Duodenal mucosa (tissue), 2 donors: ENCODE measurements at regions not wholly inside any gene's neighbourhood (a gene's known extent, or its start where the extent isn't known, plus 50 kb on each side); places are given as distances from the start of the nearest gene placed in this dataset.

Experiments used
- H3K27ac ChIP-seq: one replicate; pipeline ENCODE4 v1.7.0; 2013; ENCODE audit warnings: low read depth, low read length
- H3K27me3 ChIP-seq, 2 donors: one replicate each; pipeline ENCODE4 v1.7.0; 2013; ENCODE audit warnings: low read length in 2 of 2, control low read depth in 1 of 2; ENCODE audit not compliant: insufficient read depth in 2 of 2, control insufficient read depth in 1 of 2
- H3K36me3 ChIP-seq, 2 donors: one replicate each; pipeline ENCODE4 v1.7.0; 2013; ENCODE audit warnings: low read length in 2 of 2, control low read depth in 1 of 2; ENCODE audit not compliant: insufficient read depth in 2 of 2, control insufficient read depth in 1 of 2
- H3K4me1 ChIP-seq, 2 donors: one replicate each; pipeline ENCODE4 v1.7.0; 2013; ENCODE audit warnings: low read length in 2 of 2, control low read depth in 1 of 2; ENCODE audit not compliant: insufficient read depth in 2 of 2, control insufficient read depth in 1 of 2
- H3K4me3 ChIP-seq, 2 donors: one replicate each; pipeline ENCODE4 v1.7.0; 2013; ENCODE audit warnings: low read length in 2 of 2, low read depth in 1 of 2
- H3K9ac ChIP-seq, 2 donors: one replicate each; pipeline ENCODE4 v1.7.0; 2013; ENCODE audit warnings: low read length in 2 of 2, low read depth in 1 of 2
- H3K9me3 ChIP-seq, 2 donors: one replicate each; pipeline ENCODE4 v1.7.0; 2013; ENCODE audit warnings: low read length in 2 of 2, control low read depth in 1 of 2; ENCODE audit not compliant: control insufficient read depth in 1 of 2

DNA sequence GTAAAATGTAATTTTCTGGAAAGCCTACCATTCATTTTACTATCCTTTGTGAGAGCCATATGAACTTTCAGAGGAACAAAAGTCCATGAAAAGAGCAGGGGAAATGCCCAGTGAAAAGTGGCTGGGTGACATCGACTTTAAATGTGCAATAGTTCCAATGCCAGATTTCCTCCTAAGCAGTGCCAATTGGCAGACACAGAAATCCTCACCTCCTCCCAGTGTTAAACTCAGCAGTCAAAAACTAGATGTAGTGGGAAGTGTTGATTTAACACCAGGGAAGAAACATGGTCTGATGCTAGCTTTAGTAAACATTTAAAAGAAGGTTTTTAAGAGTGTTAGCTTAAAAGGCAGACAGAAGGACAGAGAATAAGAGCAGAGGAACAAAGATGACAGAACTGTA lies 2055.2 kb downstream of the MAT2B start:
- Histone ChIP-seq H3K9me3 (no peaks in the 10 kb centered on the region), H3K27me3 (no peaks in the 10 kb centered on the region), H3K9ac (no peak overlapping the region), H3K4me3 (no peak overlapping the region), H3K36me3 (no peaks in the 10 kb centered on the region), H3K27ac (no peak overlapping the region), H3K4me1 (no peaks in the 10 kb centered on the region)

DNA sequence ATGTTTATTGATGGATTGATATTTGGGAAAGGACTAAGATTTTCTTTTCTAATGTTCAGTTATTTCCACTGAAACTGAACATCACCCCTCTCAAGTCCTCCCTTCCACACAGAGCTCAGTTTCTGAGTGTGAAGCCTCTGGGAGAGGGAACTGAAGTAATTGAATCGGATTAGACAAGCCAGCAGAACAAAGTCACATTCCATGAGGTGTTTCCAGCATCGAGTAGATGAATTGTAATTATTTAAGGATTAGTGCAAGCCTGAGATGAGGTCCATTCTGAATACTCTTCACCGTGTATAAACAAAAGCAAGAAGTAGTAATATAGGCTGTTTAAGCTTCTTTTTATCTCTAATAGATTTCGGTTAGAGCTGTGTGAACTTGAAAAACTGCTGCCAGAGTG lies 2060.5 kb downstream of the MAT2B start:
- Histone ChIP-seq H3K4me3 (no peak overlapping the region), H3K4me1 (no peaks in the 10 kb centered on the region), H3K27ac (no peak overlapping the region), H3K36me3 (no peaks in the 10 kb centered on the region), H3K27me3 (no peaks in the 10 kb centered on the region), H3K9me3 (no peaks in the 10 kb centered on the region), H3K9ac (no peak overlapping the region)

DNA sequence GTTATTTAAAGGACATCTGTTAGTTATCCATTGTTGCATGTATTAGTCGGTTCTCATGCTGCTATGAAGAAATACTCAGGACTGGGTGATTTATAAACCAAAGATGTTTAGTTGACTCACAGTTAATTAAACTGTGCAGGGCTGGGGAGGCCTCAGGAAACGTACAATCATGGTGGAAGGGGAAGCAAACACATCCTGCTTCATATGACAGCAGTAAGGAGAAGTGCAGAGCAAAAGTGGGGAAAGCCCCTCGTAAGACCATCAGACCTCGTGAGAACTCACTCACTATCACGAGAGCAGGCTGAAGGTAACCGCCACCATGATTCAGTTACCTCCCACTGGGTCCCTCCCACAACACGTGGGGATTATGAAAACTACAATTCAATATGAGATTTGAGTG lies 2064.1 kb downstream of the MAT2B start:
- no peak overlapping the region for H3K4me3 ChIP-seq
- no peaks in the 10 kb centered on the region for H3K4me1 ChIP-seq
- no peaks in the 10 kb centered on the region for H3K27me3 ChIP-seq
- H3K36me3 ChIP-seq: no peaks in the 10 kb centered on the region
- H3K27ac ChIP-seq: no peak overlapping the region
- H3K9ac ChIP-seq: no peak overlapping the region
- no peaks in the 10 kb centered on the region for H3K9me3 ChIP-seq

DNA sequence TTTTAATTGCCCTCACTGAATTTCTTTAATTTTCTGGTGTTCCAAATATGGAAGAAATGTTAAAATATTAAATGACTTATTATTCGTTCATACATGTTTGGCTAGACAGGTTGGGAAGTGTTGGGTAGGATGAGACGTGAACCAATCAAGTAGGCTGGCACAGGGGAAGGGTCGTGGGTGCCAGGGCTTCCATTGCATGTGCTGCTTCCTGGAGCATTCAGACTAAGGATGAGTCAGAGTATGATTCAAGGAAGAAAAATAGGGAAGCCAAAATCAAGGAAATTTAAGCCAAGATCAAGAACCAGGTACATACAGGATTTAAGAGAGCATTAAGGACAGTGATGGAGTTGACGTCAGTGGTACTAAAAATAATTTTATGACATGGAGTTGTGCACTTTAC lies 2068.0 kb downstream of the MAT2B start:
- H3K9ac ChIP-seq: no peak overlapping the region
- no peaks in the 10 kb centered on the region for H3K4me1 ChIP-seq
- no peaks in the 10 kb centered on the region for H3K27me3 ChIP-seq
- no peaks in the 10 kb centered on the region for H3K9me3 ChIP-seq
- no peak overlapping the region for H3K27ac ChIP-seq
- no peak overlapping the region for H3K4me3 ChIP-seq
- no peaks in the 10 kb centered on the region for H3K36me3 ChIP-seq

DNA sequence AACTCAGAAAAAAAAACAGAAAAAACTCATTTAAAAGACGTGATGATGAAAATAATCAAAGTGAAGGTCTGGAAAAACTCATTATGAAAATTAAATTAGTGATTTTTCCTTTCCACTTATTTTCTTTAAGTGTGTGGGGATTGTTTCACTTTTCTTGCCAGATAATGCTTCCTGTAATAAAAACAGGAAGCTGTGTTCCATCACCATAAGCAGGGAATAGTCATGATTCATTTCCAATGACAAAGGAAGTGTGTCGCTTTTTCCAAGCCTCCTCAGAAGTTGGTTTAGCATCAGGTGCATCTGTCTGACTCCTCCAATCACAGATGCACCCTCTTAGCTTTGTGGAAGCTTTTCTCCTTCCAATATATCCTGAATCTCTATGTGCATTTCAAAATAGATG lies 2068.7 kb downstream of the MAT2B start:
- Histone ChIP-seq H3K27me3 (no peaks in the 10 kb centered on the region), H3K27ac (no peak overlapping the region), H3K36me3 (no peaks in the 10 kb centered on the region), H3K4me3 (no peak overlapping the region), H3K9ac (no peak overlapping the region), H3K4me1 (no peaks in the 10 kb centered on the region), H3K9me3 (no peaks in the 10 kb centered on the region)

DNA sequence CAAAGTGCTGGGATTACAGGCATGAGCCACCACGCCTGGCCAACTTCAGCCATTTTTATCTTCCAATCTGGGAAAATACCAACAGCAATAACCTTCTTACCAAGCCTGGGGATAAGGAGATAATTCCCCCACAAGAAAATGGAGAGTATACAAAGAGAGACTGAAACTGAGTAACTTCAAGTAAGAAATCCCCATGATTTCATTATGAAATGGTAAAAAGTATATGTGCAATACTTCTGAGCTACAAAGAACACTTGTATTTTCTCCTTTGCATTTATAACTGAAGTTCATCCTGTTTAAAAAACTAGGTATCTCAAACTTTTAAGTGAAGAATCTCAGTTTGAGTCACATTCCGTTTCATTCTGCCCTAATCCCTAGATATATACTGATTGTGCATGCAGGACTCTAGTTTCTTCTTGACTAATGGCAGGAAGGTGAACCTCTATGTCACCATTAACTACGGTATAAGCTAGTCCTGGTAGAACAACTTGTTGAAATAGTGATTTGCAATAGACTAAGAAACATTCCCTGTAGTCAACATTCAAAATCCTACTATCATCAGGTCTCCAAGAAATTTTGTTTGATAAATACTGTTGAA lies 2071.4 kb downstream of the MAT2B start:
- H3K9ac ChIP-seq: no peak overlapping the region
- no peak overlapping the region for H3K4me3 ChIP-seq
- no peaks in the 10 kb centered on the region for H3K9me3 ChIP-seq
- no peaks in the 10 kb centered on the region for H3K36me3 ChIP-seq
- H3K27me3 ChIP-seq: no peaks in the 10 kb centered on the region
- H3K4me1 ChIP-seq: no peaks in the 10 kb centered on the region
- no peak overlapping the region for H3K27ac ChIP-seq

DNA sequence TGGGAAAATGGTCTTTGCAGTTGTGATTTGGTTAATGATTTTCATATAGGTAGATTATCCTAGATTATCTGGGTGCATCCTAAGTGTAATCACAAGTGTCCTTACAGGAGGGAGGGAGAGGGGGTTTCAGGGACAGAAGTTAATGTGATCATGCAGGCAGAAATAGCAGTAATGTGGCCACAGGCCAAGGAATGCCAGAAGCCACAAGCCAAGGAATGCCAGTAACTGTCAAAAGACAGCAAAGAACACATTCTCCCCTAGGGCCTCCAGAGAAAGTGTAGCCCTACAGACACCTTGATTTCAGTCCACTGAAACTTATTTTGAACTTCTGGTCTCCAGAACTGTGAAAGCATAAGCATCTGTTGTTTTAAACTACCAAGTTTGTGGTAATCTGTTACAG lies 2074.5 kb downstream of the MAT2B start:
- Histone ChIP-seq H3K9ac (no peak overlapping the region), H3K4me1 (no peaks in the 10 kb centered on the region), H3K9me3 (no peaks in the 10 kb centered on the region), H3K27me3 (no peaks in the 10 kb centered on the region), H3K27ac (no peak overlapping the region), H3K36me3 (no peaks in the 10 kb centered on the region), H3K4me3 (no peak overlapping the region)

DNA sequence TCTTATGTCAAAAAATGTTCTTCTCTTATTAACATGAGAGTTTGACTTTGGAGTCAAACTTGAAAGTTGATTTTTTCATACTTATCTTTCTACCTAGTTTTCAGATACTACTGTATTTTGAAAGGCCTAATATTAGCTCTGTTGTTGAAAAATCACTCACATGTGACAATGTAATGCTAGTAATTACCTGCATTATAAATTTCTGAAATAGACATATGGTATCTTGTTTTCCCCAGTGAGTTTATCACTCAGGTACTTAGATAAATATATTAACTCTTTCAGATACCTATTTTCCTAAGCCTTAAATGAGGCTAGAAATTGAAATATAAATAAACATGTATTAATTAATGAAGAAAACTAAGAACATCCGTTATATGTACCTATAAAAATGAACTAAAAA lies 2089.3 kb downstream of the MAT2B start:
- no peak overlapping the region for H3K9ac ChIP-seq
- H3K9me3 ChIP-seq: no peaks in the 10 kb centered on the region
- no peaks in the 10 kb centered on the region for H3K27me3 ChIP-seq
- H3K4me3 ChIP-seq: no peak overlapping the region
- no peaks in the 10 kb centered on the region for H3K36me3 ChIP-seq
- H3K4me1 ChIP-seq: no peaks in the 10 kb centered on the region
- H3K27ac ChIP-seq: no peak overlapping the region

DNA sequence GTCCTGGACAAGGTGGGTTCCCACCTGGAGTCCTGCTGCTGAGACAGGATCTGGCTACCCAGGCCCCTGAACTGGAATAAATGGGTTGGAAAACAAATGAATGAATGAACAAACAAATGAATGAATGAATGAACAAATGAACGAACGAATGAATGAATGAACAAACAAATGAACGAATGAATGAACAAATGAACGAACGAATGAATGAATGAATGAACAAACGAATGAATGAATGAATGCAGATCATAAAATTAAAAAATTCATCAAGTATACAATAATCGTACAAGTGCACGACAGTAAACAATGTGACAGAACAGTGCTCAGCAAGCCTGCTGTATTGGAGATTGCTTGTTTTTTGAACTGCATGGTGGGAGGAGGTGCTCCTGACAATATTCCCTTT lies 2097.1 kb downstream of the MAT2B start:
- Histone ChIP-seq H3K4me1 (no peaks in the 10 kb centered on the region), H3K27me3 (no peaks in the 10 kb centered on the region)

DNA sequence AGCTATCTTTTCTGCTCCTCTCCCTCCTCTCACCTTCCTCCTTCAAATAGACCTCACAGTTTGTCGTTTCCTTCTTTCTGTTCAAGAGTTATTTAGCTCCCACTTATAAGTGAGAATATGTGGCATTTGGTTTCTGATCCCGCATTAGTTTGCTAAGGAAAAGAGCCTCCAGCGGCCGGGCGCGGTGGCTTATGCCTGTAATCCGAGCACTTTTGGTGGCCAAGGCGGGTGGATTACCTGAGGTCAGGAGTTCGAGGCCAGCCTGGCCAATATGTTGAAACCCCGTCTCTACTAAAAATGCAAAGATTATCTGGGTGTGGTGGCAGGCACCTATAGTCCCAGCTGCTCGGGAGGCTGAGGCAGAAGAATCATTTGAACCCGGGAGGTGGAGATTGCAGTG lies 2101.6 kb downstream of the MAT2B start:
- Histone ChIP-seq H3K9ac (no peak overlapping the region), H3K27ac (no peak overlapping the region), H3K4me3 (no peak overlapping the region), H3K27me3 (no peaks in the 10 kb centered on the region), H3K4me1 (no peaks in the 10 kb centered on the region), H3K9me3 (peaks cover 0 to 5% of the 10 kb centered on the region in 2 donors), H3K36me3 (no peaks in the 10 kb centered on the region)

More for the DNA sequence above, 2097.1 kb downstream of the MAT2B start:
- H3K27ac ChIP-seq: no peak overlapping the region
- no peaks in the 10 kb centered on the region for H3K36me3 ChIP-seq
- H3K9ac ChIP-seq: no peak overlapping the region
- no peak overlapping the region for H3K4me3 ChIP-seq
- H3K9me3 ChIP-seq: peaks cover 0 to 5% of the 10 kb centered on the region in 2 donors

DNA sequence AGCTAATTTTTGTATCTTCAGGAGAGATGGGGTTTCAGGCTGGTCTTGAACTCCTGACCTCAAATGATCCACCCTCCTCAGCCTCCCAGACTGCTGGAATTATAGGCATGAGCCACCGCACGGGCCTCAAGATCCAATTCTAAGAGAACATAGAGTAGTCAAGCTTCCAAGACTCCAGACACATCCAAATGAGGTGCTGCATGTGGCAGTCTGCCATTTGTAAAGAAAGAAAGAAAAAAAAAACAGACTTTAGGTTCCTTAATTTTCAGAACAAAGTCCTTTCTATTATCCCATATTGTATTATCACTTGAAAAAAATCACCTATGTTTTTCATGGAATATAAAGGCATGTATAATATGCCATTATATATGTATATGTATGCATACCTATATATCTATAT lies 2104.5 kb downstream of the MAT2B start:
- no peak overlapping the region for H3K27ac ChIP-seq
- no peaks in the 10 kb centered on the region for H3K9me3 ChIP-seq
- H3K9ac ChIP-seq: no peak overlapping the region
- H3K4me1 ChIP-seq: no peaks in the 10 kb centered on the region
- no peak overlapping the region for H3K4me3 ChIP-seq
- no peaks in the 10 kb centered on the region for H3K27me3 ChIP-seq
- H3K36me3 ChIP-seq: no peaks in the 10 kb centered on the region
